ENCODE measurements at regions not wholly inside any gene's neighbourhood (a gene's known extent, or its start where the extent isn't known, plus 50 kb on each side); places are given as distances from the start of the nearest gene placed in this dataset.

- TF ChIP-seq CTCF (IDR thresholded peaks at IDR 0.05), result no peak
- TF ChIP-seq POLR2A (IDR thresholded peaks at IDR 0.05), result no peak
- no peak for TF ChIP-seq POLR2AphosphoS5 (IDR thresholded peaks at IDR 0.05; ENCODE audit: insufficient read depth in 1 of 2, low read depth in 1 of 2)
These were observed 167.1 kb upstream of the ADO start for GRCh38 chr10:62637249-62638061.
